ENCODE measurements at regions not wholly inside any gene's neighbourhood (a gene's known extent, or its start where the extent isn't known, plus 50 kb on each side); places are given as distances from the start of the nearest gene placed in this dataset.

DNA sequence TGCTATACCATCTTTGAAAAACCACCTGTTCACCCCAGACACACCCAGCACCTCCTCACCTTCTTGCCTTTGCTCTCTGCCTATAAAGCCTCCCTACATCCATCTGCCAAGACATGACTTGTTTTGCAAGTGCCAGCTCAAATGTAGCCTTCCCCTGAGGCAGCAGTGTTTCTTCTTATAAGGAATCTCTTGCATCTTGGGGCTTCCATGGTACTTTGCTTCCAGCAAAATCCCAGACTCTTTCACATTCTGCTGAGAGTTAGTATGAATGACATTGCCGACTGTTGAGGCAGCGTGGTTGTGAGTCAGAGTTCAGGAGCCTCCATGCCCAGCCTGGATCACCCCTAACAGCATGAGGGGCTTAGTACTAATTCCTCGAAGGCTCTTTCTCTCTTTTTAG lies 217.4 kb upstream of the RUNX1 start:
- no peak for TF ChIP-seq CTCF (IDR thresholded peaks at IDR 0.05; ENCODE audit: insufficient read depth, low read length)
- TF ChIP-seq POLR2AphosphoS5 (IDR thresholded peaks at IDR 0.05; ENCODE audit: low read depth): no peak

All from HL-60 (cell line).